CD4-positive, alpha-beta T cell treated with Interleukin-17A for 1 hour (primary cell): ENCODE measurements at regions not wholly inside any gene's neighbourhood (a gene's known extent, or its start where the extent isn't known, plus 50 kb on each side); places are given as distances from the start of the nearest gene placed in this dataset.

Source experiments
- DNase-seq: peaks from one replicate; pipeline ENCODE4 v3.0.0-alpha.2; 2020

- no peak for DNase-seq
These were observed 110.4 kb upstream of the AKIP1 start for GRCh38 chr11:8800520-8801110.

- no peak for DNase-seq
These were observed 109.9 kb upstream of the AKIP1 start for GRCh38 chr11:8801121-8801520.

- no peak for DNase-seq
These were observed 108.7 kb upstream of the AKIP1 start for GRCh38 chr11:8802251-8802650.

- DNase-seq = no peak
These were observed 107.0 kb upstream of the AKIP1 start for GRCh38 chr11:8803973-8804372.

GRCh38 chr11:8805296-8805695 is 105.7 kb upstream of the AKIP1 start:
- DNase-seq = no peak

DNA sequence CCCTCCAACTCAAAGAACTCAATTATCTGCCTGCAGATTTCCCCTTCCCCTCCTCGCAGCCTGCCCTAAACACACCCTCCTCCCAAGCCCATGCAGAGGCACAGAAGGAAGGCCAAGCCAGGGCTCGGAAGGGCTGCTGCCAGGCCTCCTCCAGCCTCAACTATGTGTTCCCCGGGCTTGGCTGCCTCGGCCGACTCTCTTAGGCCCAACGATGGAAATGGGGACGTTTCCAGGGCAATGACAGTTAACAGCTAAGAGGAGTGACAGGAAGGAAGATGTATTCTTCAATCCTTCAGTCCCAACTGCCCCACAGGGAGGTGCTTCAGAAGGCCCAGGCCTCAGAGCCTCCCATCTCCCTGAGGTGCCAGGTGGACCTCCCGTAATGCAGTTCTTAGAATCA is 104.0 kb upstream of the AKIP1 start:
- DNase-seq = no peak

DNA sequence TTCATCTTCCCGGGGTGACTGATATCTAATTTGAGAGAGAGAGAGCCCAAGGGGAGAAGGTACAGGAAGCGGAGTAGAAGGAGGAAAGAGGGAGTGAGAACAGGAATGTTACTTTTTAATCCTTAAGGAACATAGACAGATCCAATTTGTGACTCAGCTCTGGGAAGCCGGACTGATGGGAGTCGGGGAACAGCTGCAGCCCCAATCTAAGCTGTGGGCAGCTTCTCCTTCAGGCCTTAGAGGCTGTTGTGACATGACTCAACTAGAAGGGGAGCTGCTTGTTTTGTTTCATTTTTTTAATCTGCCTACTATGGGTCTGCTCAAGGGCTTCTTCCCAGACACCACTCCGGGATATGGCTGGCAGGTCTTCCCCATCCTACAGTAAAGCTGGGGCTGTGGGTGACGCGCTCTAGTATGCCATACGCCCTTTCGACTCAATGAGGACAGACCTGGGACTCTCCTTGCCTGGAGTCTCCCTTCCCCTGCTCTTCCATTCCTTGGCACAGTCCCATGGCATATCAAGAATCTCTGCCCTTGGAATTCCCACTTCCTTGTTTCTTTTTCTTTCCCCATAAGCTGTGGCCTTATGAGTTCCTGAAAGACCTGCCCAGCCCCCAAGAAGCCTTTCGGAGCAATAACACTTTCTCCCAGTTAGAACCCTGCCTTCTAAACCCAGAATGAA is 103.3 kb upstream of the AKIP1 start:
- no peak for DNase-seq

GRCh38 chr11:8808226-8808585 is 102.8 kb upstream of the AKIP1 start:
- DNase-seq = no peak

GRCh38 chr11:8809241-8809938 is 101.6 kb upstream of the AKIP1 start:
- DNase-seq = no peak

DNA sequence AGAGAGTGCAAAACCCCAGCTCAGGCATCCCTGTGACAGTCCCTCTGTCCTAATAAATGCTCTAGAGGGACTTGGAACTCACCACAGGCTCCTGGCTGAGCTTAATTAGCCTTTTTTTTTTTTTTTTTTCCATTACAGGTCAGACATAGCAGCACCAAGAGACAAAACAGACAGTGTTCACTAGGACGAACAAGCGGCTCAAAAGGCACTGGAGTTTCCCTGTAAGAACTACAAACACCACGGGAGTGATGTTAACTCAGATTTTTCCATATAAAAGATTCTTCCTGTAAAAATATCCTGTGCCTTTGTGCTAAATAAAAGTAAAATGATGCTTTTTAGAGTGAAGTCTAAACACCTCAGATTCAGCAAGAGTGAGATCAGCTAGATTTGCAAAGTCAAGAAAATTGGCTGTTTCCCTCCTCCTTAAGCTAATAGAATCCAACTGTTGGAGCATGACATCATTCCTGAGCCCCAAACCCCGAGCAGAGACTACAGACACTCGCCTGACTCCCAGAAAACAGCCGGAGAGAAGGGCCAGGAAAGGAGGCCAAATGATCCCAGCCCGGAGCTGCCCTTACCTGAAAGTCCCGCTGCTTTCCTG is 101.0 kb upstream of the AKIP1 start:
- no peak for DNase-seq

DNA sequence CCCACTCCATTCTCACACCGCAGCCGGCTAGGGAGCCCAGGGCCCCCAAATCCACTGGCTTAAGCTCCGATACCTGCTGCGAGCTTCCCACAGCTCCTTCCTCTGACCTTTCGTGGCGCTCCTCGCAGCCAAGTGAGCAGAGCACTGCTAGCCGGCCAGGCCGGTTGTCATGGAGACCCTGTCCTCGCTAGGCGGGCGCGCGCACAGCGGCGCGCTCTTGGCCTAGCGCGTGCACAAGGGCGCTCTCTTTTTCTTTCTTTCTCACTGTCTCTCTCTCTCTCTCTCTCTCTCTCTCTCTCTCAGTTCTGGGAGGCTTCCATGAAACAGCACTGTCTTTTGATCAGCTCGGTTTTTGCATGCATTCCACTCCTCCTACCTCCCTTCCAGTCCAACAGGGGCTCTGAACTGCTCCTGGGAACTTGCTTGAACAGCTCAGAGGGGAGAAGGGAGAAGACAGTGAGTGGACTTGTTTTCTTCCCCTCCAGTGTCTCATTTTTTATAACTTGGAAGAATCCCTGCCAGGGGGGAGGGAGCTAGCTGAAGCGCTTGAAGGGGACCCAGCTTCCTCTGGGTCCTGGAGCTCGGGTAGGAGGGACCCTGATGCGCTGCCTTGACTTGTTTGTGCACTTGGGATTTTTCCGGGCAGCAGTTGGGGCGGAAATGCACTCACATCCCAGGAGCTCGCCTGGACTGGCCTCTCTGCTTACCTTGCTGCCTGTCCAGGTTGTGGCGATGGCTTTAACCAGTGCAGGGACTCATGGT is 100.3 kb upstream of the AKIP1 start:
- DNase-seq = no peak

DNA sequence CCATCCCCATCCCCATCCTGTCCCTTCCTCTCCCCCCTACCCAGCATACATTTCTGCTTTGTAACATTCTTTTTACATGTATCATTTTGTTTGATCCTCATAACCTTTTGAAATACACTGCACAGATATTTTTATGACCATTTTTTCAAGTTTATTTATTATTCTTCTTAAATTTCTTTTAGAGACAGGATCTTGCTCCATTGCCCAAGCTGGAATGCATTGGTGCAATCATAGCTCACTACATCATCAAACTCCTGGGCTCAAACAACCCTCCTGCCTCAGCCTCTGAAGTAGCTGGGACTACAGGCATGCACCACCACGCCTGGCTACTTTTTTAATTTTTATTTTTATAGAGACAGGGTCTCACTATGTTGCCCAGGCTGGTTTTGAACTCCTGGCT is 99.4 kb upstream of the AKIP1 start:
- no peak for DNase-seq

DNA sequence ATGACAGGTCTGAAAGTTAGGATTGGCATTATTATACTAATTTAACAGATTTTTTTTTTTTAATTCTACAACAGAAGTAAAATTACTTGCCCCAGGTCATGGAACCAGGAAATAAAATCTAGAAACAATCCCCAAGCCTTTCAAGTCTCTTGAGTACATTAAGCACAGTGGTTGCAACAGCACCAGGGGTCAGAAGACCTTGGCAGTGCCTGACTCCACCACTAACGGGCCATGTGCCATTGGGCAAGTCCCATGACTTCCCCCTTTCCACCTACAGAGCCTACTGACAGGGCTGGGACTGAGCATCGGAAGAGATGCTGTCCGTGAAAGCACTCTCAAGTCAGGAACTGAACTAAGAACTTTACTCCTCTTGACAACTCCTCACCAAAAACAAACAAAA is 98.6 kb upstream of the AKIP1 start:
- no peak for DNase-seq

- DNase-seq = peak; percentile 26
These were observed 97.3 kb upstream of the AKIP1 start for GRCh38 chr11:8813658-8814057.

DNA sequence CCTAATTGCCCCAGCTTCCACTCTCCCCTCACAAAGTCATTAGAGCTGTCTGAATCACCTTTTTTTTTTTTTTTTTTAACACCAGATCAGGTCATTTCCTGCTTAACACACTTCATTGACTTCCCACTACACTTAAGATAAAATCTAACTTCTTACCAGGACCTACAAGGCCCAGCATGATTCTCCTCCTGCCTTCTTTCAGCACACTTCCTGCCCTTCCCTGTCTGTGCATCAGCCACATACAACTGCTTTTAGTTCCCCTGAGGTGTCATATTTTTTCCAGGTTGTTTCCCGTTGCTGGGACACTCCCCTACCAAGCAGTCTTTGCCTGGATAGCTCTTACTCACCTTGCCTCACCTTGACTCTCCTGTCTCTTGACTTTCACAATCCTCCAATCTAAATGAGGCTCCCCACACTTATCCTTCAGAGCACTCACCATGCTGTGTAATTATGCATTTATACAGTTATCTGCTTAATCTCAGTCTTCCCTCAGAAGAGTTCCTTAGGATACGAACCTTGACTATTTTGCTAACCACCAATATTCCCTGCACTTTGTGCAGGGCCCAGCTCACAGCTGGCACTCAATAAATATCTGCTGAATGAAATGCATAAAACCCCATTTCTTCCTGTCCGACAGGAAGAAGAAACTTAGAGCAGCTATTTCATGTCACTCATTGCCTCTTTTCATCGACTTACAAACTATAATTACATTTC is 96.6 kb upstream of the AKIP1 start:
- DNase-seq = no peak

- no peak for DNase-seq
These were observed 96.1 kb upstream of the AKIP1 start for GRCh38 chr11:8814923-8815240.

DNA sequence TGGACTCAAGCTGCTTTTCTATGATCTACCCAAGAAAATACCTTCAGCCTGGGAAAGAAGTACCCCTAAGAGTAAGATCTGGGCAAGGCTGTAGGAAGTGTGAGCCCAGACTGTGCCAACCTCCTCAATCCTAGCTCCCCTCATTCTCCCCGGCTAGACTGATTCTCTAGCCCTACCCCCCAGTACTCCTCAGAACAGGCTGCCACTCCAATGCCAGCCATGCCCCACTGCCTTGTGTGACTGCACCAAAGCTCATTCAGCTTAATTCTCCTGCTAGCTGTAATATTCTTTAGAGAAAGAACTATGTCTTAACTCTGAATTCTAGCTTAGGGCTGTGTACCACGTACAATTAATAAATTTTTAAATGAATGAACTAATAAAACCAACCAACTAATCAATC is 92.6 kb upstream of the AKIP1 start:
- DNase-seq = no peak

- DNase-seq = no peak
These were observed 90.6 kb upstream of the AKIP1 start for GRCh38 chr11:8820401-8820800.

DNA sequence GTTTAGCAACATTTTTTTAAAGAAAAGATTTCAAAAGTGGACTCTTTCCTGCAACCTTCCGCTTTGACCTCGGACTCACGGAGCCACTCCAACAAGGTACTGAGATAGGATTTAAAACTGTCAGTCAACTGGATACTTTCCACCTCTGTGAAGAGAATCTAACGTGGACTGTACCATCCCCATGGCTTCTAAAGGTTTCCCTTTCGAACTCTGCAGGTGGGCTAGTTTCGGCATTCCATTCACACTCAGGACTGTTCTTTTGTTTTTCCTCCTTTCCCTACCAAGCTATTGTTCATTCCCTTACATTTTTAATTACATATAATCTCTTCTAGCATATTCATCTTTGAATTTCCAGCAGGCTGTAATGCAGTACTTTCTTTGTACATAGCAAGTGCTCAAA is 88.5 kb upstream of the AKIP1 start:
- DNase-seq = no peak

- DNase-seq = no peak
These were observed 87.7 kb upstream of the AKIP1 start for GRCh38 chr11:8823174-8823742.

GRCh38 chr11:8826139-8826786 is 84.7 kb upstream of the AKIP1 start:
- no peak for DNase-seq
